IMR-90 (cell line): ENCODE measurements at regions not wholly inside any gene's neighbourhood (a gene's known extent, or its start where the extent isn't known, plus 50 kb on each side); places are given as distances from the start of the nearest gene placed in this dataset.
"Not testable (repeated sequence)": the region's sequence is repeated elsewhere in the genome, so short reads cannot be mapped to it uniquely, and the experiment has no call there.

ENCODE experiments used
- ATAC-seq: fragments of 200-7000 bp; cut with Tn5 transposase; 2 replicates; pipeline ENCODE4 v1.9.1; 2020; ENCODE audit warnings: low read depth, mild to moderate bottlenecking, moderate library complexity
- BruUV-seq: library from RNA; stranded (reverse); fragments of 400-500 nt; replicated peaks from 2 replicates; lab custom pipeline; 2021; lab: Mats Ljungman, UMichigan
- CTCF ChIA-PET: fragments of 300-600 bp; formaldehyde crosslinking; extraction: SDS; loops from one replicate; lab custom pipeline; 2021; ENCODE audit warnings: antibody characterized with exemption; lab: Yijun Ruan, JAX
- POLR2A ChIA-PET: fragments of 300-600 bp; sonication (Branson Sonifier 250); formaldehyde crosslinking; loops from one replicate; lab custom pipeline; 2022; ENCODE audit warnings: antibody characterized with exemption; ENCODE audit not compliant: unreplicated experiment; lab: Charles Lee
- DNase-seq: peaks from one replicate; pipeline ENCODE4 v3.0.0; 2013
- H2AFZ ChIP-seq: replicated peaks from 2 replicates; pipeline ENCODE3; 2013; ENCODE audit warnings: low read length, mild to moderate bottlenecking; ENCODE audit not compliant: poor library complexity
- H2AK5ac ChIP-seq: 2 replicates; pipeline ENCODE4 v1.6.1; 2013; ENCODE audit warnings: low read depth, low read length, inconsistent platforms
- H2AK9ac ChIP-seq: replicated peaks from 2 replicates; pipeline ENCODE3; 2013; ENCODE audit warnings: mild to moderate bottlenecking, low read depth, low read length, moderate library complexity; ENCODE audit not compliant: poor library complexity
- H2BK120ac ChIP-seq: 2 replicates; pipeline ENCODE4 v1.6.1; 2013; ENCODE audit warnings: low read depth, low read length, inconsistent platforms
- H2BK15ac ChIP-seq: 3 replicates; pipeline ENCODE4 v1.6.1; 2013; ENCODE audit warnings: low read depth, low read length, inconsistent platforms
- H2BK20ac ChIP-seq: 2 replicates; pipeline ENCODE4 v1.6.1; 2013; ENCODE audit warnings: low read depth, mild to moderate bottlenecking, inconsistent platforms, low read length, moderate library complexity
- H2BK5ac ChIP-seq: 2 replicates; pipeline ENCODE4 v1.6.1; 2013; ENCODE audit warnings: mild to moderate bottlenecking, low read depth, low read length, inconsistent platforms; ENCODE audit not compliant: poor library complexity, severe bottlenecking
- H3K14ac ChIP-seq: replicated peaks from 2 replicates; pipeline ENCODE4 v1.6.1; 2013; ENCODE audit warnings: low read depth, low read length, inconsistent platforms
- H3K18ac ChIP-seq: 2 replicates; pipeline ENCODE4 v1.6.1; 2013; ENCODE audit warnings: low read depth, low read length, control low read depth
- H3K23ac ChIP-seq: 2 replicates; pipeline ENCODE4 v1.6.1; 2013; ENCODE audit warnings: low read depth, low read length, inconsistent platforms
- H3K27ac ChIP-seq: 2 replicates; pipeline ENCODE4 v1.5.1; 2013; ENCODE audit warnings: mild to moderate bottlenecking, control low read depth, low read length; ENCODE audit not compliant: insufficient read depth
- H3K27me3 ChIP-seq: 2 replicates; pipeline ENCODE4 v1.6.1; 2013; ENCODE audit warnings: low read length; ENCODE audit not compliant: control insufficient read depth, insufficient read depth
- H3K36me3 ChIP-seq: 2 replicates; pipeline ENCODE4 v1.6.1; 2013; ENCODE audit warnings: low read length, mixed read lengths; ENCODE audit not compliant: control insufficient read depth, insufficient read depth
- H3K4ac ChIP-seq: 2 replicates; pipeline ENCODE4 v1.6.1; 2013; ENCODE audit warnings: low read depth, low read length, inconsistent platforms
- H3K4me1 ChIP-seq: 2 replicates; pipeline ENCODE4 v1.6.1; 2013; ENCODE audit warnings: low read length, mixed read lengths; ENCODE audit not compliant: control insufficient read depth, insufficient read depth
- H3K4me2 ChIP-seq: 2 replicates; pipeline ENCODE4 v1.6.1; 2013; ENCODE audit warnings: low read depth, mild to moderate bottlenecking, control low read depth, low read length, moderate library complexity
- H3K4me3 ChIP-seq: 2 replicates; pipeline ENCODE4 v1.5.1; 2013; ENCODE audit warnings: low read depth, mild to moderate bottlenecking, control low read depth, low read length, moderate library complexity; ENCODE audit not compliant: insufficient read depth
- H3K56ac ChIP-seq: 2 replicates; pipeline ENCODE4 v1.6.1; 2013; ENCODE audit warnings: low read length, inconsistent platforms; ENCODE audit not compliant: insufficient read depth; ENCODE audit errors: extremely low read depth
- H3K79me1 ChIP-seq, 2 experiments: 2 replicates each; pipeline ENCODE4 v1.6.1; 2013; ENCODE audit warnings: low read length in 2 of 2, inconsistent platforms in 1 of 2, low read depth in 1 of 2
- H3K9ac ChIP-seq: 2 replicates; pipeline ENCODE4 v1.6.1; 2013; ENCODE audit warnings: low read depth, low read length, control low read depth
- H3K9me1 ChIP-seq: 2 replicates; pipeline ENCODE4 v1.6.1; 2013; ENCODE audit warnings: low read length, inconsistent platforms; ENCODE audit not compliant: insufficient read depth
- H3K9me3 ChIP-seq: 2 replicates; pipeline ENCODE4 v1.6.1; 2013; ENCODE audit warnings: low read length; ENCODE audit not compliant: control insufficient read depth, insufficient read depth
- H4K20me1 ChIP-seq: 2 replicates; pipeline ENCODE4 v1.6.1; 2013; ENCODE audit warnings: low read length, inconsistent platforms; ENCODE audit not compliant: insufficient read depth
- H4K5ac ChIP-seq: 2 replicates; pipeline ENCODE4 v1.6.1; 2013; ENCODE audit warnings: mild to moderate bottlenecking, low read depth, low read length, control low read depth
- H4K8ac ChIP-seq, 2 experiments: 2 replicates each; pipeline ENCODE4 v1.6.1; 2013; ENCODE audit warnings: low read depth in 2 of 2, low read length in 2 of 2, control low read depth in 1 of 2, inconsistent platforms in 1 of 2
- H4K91ac ChIP-seq: 2 replicates; pipeline ENCODE4 v1.6.1; 2013; ENCODE audit warnings: low read depth, low read length, inconsistent platforms; ENCODE audit not compliant: insufficient read depth
- CEBPB ChIP-seq: IDR thresholded peaks from 2 replicates; pipeline ENCODE4 v1.6.1; 2012; ENCODE audit warnings: low read depth, low read length, improper control_type of control experiment
- CHD1 ChIP-seq: IDR thresholded peaks from 2 replicates; pipeline ENCODE4 v1.6.1; 2012; ENCODE audit warnings: low read depth, low read length, improper control_type of control experiment
- NFE2L2 ChIP-seq: fragments of 150-350 bp; IDR thresholded peaks from 2 replicates; pipeline ENCODE4 v1.6.1; 2016; ENCODE audit warnings: low read depth, mild to moderate bottlenecking, low read length
- SMC3 ChIP-seq: fragments of 150-350 bp; IDR thresholded peaks from 2 replicates; pipeline ENCODE4 v1.6.1; 2016; ENCODE audit warnings: low read depth, mild to moderate bottlenecking, antibody characterized with exemption, low read length, moderate library complexity
- WGBS, 2 experiments: methylation state at CpG; one replicate each; pipeline versions ENCODE4 v1.1.5 to v1.1.7; 2013; ENCODE audit warnings: missing lambda C conversion rate in 2 of 2; ENCODE audit not compliant: insufficient read length in 1 of 2; ENCODE audit errors: extremely low coverage in 2 of 2; 5-methylcytosine and 5-hydroxymethylcytosine counted together
- dilution Hi-C: fragments of 300-500 bp; cut with HindIII; formaldehyde crosslinking; loops from one replicate; pipeline ENCODE4 v1.14.3; 2018; ENCODE audit warnings: low sequenced_read_pairs; ENCODE audit not compliant: unreplicated experiment
- in situ Hi-C: fragments of 300-500 bp; cut with MboI; formaldehyde crosslinking; loops from 3 replicates; pipeline ENCODE4 v1.14.3; 2019; ENCODE audit warnings: low sequenced_read_pairs, inconsistent platforms, mixed read lengths
- intact Hi-C: fragments of 100-400 bp; cut with micrococcal nuclease; formaldehyde crosslinking; loops from 2 replicates; pipeline ENCODE4 v1.10.0; 2022
- TF ChIP-seq, protein P1 (sequence below): conservative IDR thresholded peaks from 2 replicates; pipeline ENCODE4 v1.5.1; 2012; ENCODE audit warnings: mild to moderate bottlenecking, low read depth, low read length, improper control_type of control experiment
- TF ChIP-seq, protein P2 (sequence below): fragments of 150-350 bp; IDR thresholded peaks from 2 replicates; pipeline ENCODE4 v1.6.1; 2017; ENCODE audit warnings: mild to moderate bottlenecking, antibody characterized with exemption, low read length, low read depth

DNA sequence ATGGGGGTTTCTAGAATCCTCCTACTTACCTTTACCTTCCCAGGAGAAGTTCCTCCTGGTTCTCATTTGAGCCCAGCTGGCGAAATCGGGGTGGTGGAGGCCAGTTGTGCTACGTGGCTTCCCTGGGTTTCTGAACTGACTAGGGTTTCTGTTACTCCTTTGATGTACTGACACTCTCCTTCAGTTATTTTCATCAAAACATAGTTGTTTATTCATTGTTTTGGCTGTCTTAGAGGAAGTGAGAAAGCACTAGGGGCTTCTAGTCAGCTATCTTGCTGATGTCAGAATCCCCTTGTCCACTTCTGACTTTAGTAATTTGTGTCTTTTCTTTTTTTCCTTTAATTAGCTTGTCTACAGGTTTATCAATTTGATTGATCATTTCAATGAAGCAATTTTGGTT is 332.2 kb upstream of the TANK start:
- intact Hi-C loops, result loop anchor here (5.0 kb wide), 1 partner anchor 36 kb away; no protein-coding TSS in a partner anchor
- H2AK5ac ChIP-seq, result no peak overlapping the region
- no peak overlapping the region for H4K8ac ChIP-seq
- H3K4me1 ChIP-seq, result no peaks in the 10 kb centered on the region
- H3K79me1 ChIP-seq, result no peaks in the 10 kb centered on the region
- H3K4me3 ChIP-seq, result no peak overlapping the region
- TF ChIP-seq NFE2L2 (no peak), CEBPB (no peak), SMC3 (no peak), CHD1 (no peak)
- TF ChIP-seq, protein P1, sequence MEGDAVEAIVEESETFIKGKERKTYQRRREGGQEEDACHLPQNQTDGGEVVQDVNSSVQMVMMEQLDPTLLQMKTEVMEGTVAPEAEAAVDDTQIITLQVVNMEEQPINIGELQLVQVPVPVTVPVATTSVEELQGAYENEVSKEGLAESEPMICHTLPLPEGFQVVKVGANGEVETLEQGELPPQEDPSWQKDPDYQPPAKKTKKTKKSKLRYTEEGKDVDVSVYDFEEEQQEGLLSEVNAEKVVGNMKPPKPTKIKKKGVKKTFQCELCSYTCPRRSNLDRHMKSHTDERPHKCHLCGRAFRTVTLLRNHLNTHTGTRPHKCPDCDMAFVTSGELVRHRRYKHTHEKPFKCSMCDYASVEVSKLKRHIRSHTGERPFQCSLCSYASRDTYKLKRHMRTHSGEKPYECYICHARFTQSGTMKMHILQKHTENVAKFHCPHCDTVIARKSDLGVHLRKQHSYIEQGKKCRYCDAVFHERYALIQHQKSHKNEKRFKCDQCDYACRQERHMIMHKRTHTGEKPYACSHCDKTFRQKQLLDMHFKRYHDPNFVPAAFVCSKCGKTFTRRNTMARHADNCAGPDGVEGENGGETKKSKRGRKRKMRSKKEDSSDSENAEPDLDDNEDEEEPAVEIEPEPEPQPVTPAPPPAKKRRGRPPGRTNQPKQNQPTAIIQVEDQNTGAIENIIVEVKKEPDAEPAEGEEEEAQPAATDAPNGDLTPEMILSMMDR, result no peak
- TF ChIP-seq, protein P2, sequence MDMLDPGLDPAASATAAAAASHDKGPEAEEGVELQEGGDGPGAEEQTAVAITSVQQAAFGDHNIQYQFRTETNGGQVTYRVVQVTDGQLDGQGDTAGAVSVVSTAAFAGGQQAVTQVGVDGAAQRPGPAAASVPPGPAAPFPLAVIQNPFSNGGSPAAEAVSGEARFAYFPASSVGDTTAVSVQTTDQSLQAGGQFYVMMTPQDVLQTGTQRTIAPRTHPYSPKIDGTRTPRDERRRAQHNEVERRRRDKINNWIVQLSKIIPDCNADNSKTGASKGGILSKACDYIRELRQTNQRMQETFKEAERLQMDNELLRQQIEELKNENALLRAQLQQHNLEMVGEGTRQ, result no peak
- no peaks in the 10 kb centered on the region for H4K20me1 ChIP-seq
- ChIA-PET CTCF (no interaction called here), POLR2A (no interaction called here)
- no peak overlapping the region for H3K18ac ChIP-seq
- no peak overlapping the region for H2AFZ ChIP-seq
- no peak overlapping the region for H3K4me2 ChIP-seq
- no peak overlapping the region for H4K5ac ChIP-seq
- no peak overlapping the region for H4K91ac ChIP-seq
- dilution Hi-C loops, result no loop called here
- no peak overlapping the region for H3K56ac ChIP-seq
- no peak overlapping the region for H3K14ac ChIP-seq
- no peak overlapping the region for H3K27ac ChIP-seq
- DNase-seq (no peak), ATAC-seq (no peak)
- in situ Hi-C loops, result no loop called here
- no peak overlapping the region for H3K23ac ChIP-seq
- H3K9me1 ChIP-seq, result no peaks in the 10 kb centered on the region
- H2BK5ac ChIP-seq, result no peak overlapping the region
- peaks cover 17% of the 10 kb centered on the region for H3K9me3 ChIP-seq
- WGBS, 2 experiments, result no CpG with 5 or more reads among the region's 3 CpGs
- no peak overlapping the region for H3K4ac ChIP-seq
- no peak overlapping the region for H2BK20ac ChIP-seq
- no peak overlapping the region for H2BK120ac ChIP-seq
- H2AK9ac ChIP-seq, result no peak overlapping the region
- no peaks in the 10 kb centered on the region for H3K27me3 ChIP-seq
- no TSS peak for BruUV-seq
- no peaks in the 10 kb centered on the region for H3K36me3 ChIP-seq
- H2BK15ac ChIP-seq, result no peak overlapping the region
- H3K9ac ChIP-seq, result no peak overlapping the region

DNA sequence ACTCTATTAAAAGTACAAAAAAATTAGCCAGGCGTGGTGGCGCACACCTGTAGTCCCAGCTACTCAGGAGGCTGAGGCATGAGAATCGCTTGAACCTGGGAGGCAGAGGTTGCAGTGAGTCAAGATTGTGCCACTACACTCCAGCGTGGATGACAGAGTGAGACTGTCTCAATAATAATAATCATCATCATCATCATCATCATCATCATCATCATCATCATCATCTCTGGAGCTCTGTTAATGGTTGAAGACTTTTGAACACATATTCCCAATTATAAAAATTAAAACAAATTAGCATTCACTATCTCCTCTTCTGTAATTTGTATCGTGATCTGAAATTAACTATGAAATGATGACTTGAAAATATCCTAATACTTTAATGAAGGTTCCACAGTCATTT is 327.8 kb upstream of the TANK start:
- H2AK9ac ChIP-seq, DNase-seq, H3K4ac ChIP-seq, H3K23ac ChIP-seq, CTCF ChIA-PET, H3K18ac ChIP-seq, BruUV-seq, H3K36me3 ChIP-seq, H4K91ac ChIP-seq, ATAC-seq, H3K56ac ChIP-seq, dilution Hi-C loops, H3K4me1 ChIP-seq, in situ Hi-C loops, H2BK15ac ChIP-seq, POLR2A ChIA-PET, H3K4me2 ChIP-seq, H3K9me1 ChIP-seq, H3K27ac ChIP-seq, H4K20me1 ChIP-seq, H2BK120ac ChIP-seq, H4K8ac ChIP-seq, H4K5ac ChIP-seq, intact Hi-C loops, H3K14ac ChIP-seq, H2BK5ac ChIP-seq, H3K9me3 ChIP-seq, H2AK5ac ChIP-seq, H3K4me3 ChIP-seq, H2AFZ ChIP-seq, H3K79me1 ChIP-seq, H3K27me3 ChIP-seq, H3K9ac ChIP-seq, H2BK20ac ChIP-seq: not testable (repeated sequence)
- WGBS, 2 experiments, result 100% methylated on average over 2 of the region's 5 CpGs; no CpG with 5 or more reads in 1 of the 2 experiments
